ENCODE measurements at regions not wholly inside any gene's neighbourhood (a gene's known extent, or its start where the extent isn't known, plus 50 kb on each side); places are given as distances from the start of the nearest gene placed in this dataset.

- no peaks in the 10 kb centered on the region for H3K9me3 ChIP-seq
- H3K4me3 ChIP-seq, result no peak overlapping the region
- ATAC-seq (ENCODE audit: insufficient number of reproducible peaks, low FRiP score, low read depth), result no peak
- TF ChIP-seq CTCF (IDR thresholded peaks at IDR 0.05), result no peak
- H3K27ac ChIP-seq, result no peak overlapping the region
- H3K27me3 ChIP-seq (replicated peaks; ENCODE audit: insufficient read depth), result no peaks in the 10 kb centered on the region
- H3K36me3 ChIP-seq, result peaks cover 7% of the 10 kb centered on the region
- H3K4me1 ChIP-seq (ENCODE audit: control insufficient read depth in 1 of 2, low read depth in 2 of 2), result no peaks in the 10 kb centered on the region
- no peak for DNase-seq (ENCODE audit: low spot score)
Observed at GRCh38 chr6:144805049-144805448, 519.9 kb downstream of the UTRN start.

GRCh38 chr6:144806222-144806621 lies 521.1 kb downstream of the UTRN start:
- Histone ChIP-seq H3K27ac (no peak overlapping the region), H3K9me3 (no peaks in the 10 kb centered on the region), H3K27me3 (replicated peaks; ENCODE audit: insufficient read depth) (no peaks in the 10 kb centered on the region)

GRCh38 chr6:144809120-144809519 lies 524.0 kb downstream of the UTRN start:
- no peak for DNase-seq (ENCODE audit: low spot score)
- Histone ChIP-seq H3K27me3 (replicated peaks; ENCODE audit: insufficient read depth) (no peaks in the 10 kb centered on the region), H3K4me3 (no peak overlapping the region), H3K9me3 (no peaks in the 10 kb centered on the region), H3K27ac (no peak overlapping the region), H3K36me3 (peaks cover 7% of the 10 kb centered on the region), H3K4me1 (ENCODE audit: control insufficient read depth in 1 of 2, low read depth in 2 of 2) (no peaks in the 10 kb centered on the region)
- no peak for ATAC-seq (ENCODE audit: insufficient number of reproducible peaks, low FRiP score, low read depth)
- no peak for TF ChIP-seq CTCF (IDR thresholded peaks at IDR 0.05)

More at GRCh38 chr6:144806222-144806621, 521.1 kb downstream of the UTRN start:
- no peak for ATAC-seq (ENCODE audit: insufficient number of reproducible peaks, low FRiP score, low read depth)
- no peak for TF ChIP-seq CTCF (IDR thresholded peaks at IDR 0.05)
- Histone ChIP-seq H3K4me1 (ENCODE audit: control insufficient read depth in 1 of 2, low read depth in 2 of 2) (no peaks in the 10 kb centered on the region), H3K4me3 (no peak overlapping the region), H3K36me3 (peaks cover 7% of the 10 kb centered on the region)
- DNase-seq (ENCODE audit: low spot score), result no peak

- no peak overlapping the region for H3K27ac ChIP-seq
- H3K36me3 ChIP-seq, result peaks cover under 1% of the 10 kb centered on the region
Observed at GRCh38 chr6:144809969-144810368, 524.8 kb downstream of the UTRN start.

GRCh38 chr6:144811140-144811539 lies 526.0 kb downstream of the UTRN start:
- no peak for DNase-seq (ENCODE audit: low spot score)
- ATAC-seq (ENCODE audit: insufficient number of reproducible peaks, low FRiP score, low read depth), result no peak

More at GRCh38 chr6:144809969-144810368, 524.8 kb downstream of the UTRN start:
- no peaks in the 10 kb centered on the region for H3K9me3 ChIP-seq
- no peak overlapping the region for H3K4me3 ChIP-seq
- no peaks in the 10 kb centered on the region for H3K4me1 ChIP-seq (ENCODE audit: control insufficient read depth in 1 of 2, low read depth in 2 of 2)
- TF ChIP-seq CTCF (IDR thresholded peaks at IDR 0.05), result no peak
- no peak for DNase-seq (ENCODE audit: low spot score)
- H3K27me3 ChIP-seq (replicated peaks; ENCODE audit: insufficient read depth), result no peaks in the 10 kb centered on the region
- no peak for ATAC-seq (ENCODE audit: insufficient number of reproducible peaks, low FRiP score, low read depth)

More at GRCh38 chr6:144811140-144811539, 526.0 kb downstream of the UTRN start:
- TF ChIP-seq CTCF (IDR thresholded peaks at IDR 0.05), result no peak
- Histone ChIP-seq H3K9me3 (no peaks in the 10 kb centered on the region), H3K4me1 (ENCODE audit: control insufficient read depth in 1 of 2, low read depth in 2 of 2) (no peaks in the 10 kb centered on the region), H3K4me3 (no peak overlapping the region), H3K36me3 (no peaks in the 10 kb centered on the region), H3K27ac (no peak overlapping the region), H3K27me3 (replicated peaks; ENCODE audit: insufficient read depth) (no peaks in the 10 kb centered on the region)
